SK-N-SH (cell line): ENCODE measurements at regions not wholly inside any gene's neighbourhood (a gene's known extent, or its start where the extent isn't known, plus 50 kb on each side); places are given as distances from the start of the nearest gene placed in this dataset.

ENCODE experiments used
- CTCF ChIA-PET: fragments of 300-600, 350-600 bp; formaldehyde crosslinking; extraction: SDS; loops from one replicate; lab custom pipeline; 2021; lab: Yijun Ruan, JAX
- POLR2A ChIA-PET: fragments of 350-600 bp; sonication (Branson Sonifier 250); formaldehyde crosslinking; extraction: SDS; loops from one replicate; lab custom pipeline; 2020; ENCODE audit warnings: antibody characterized with exemption, inconsistent platforms; lab: Yijun Ruan, JAX
- DNase-seq: peaks from one replicate; pipeline ENCODE4 v3.0.0; 2012
- H2AFZ ChIP-seq: fragments of 200-600 bp; sonication (generic); 2 replicates; pipeline ENCODE4 v1.8.1; 2016; ENCODE audit warnings: antibody characterized with exemption, mild to moderate bottlenecking, low read depth
- H3F3A ChIP-seq: fragments of 200-600 bp; sonication (generic); replicated peaks from 2 replicates; pipeline ENCODE3; 2016; ENCODE audit warnings: antibody characterized with exemption, mild to moderate bottlenecking; ENCODE audit not compliant: insufficient read depth
- H3K27ac ChIP-seq, 2 experiments: fragments of 200-500 bp in 1 of 2; fragments of 200-600 bp in 1 of 2; sonication (Bioruptor generic) in 1 of 2; sonication (generic), shearing (Covaris generic) in 1 of 2; 2 replicates each; pipeline versions ENCODE4 v1.5.1 to v1.6.1; 2014 to 2016; ENCODE audit warnings: low read depth in 2 of 2, inconsistent platforms in 1 of 2, low read length in 1 of 2, mild to moderate bottlenecking in 1 of 2, mixed read lengths in 1 of 2
- H3K27me3 ChIP-seq: fragments of 200-600 bp; sonication (generic), shearing (Covaris generic); 2 replicates; pipeline ENCODE4 v1.6.1; 2016; ENCODE audit warnings: mixed run types; ENCODE audit not compliant: insufficient read depth
- H3K36me3 ChIP-seq, 2 experiments: fragments of 200-500 bp in 1 of 2; fragments of 200-600 bp in 1 of 2; sonication (Bioruptor generic) in 1 of 2; sonication (generic) in 1 of 2; replicated peaks in 1 of 2; 2 replicates each; pipeline versions ENCODE3 to v1.5.1; 2014 to 2016; ENCODE audit warnings: low read length in 1 of 2, mild to moderate bottlenecking in 1 of 2; ENCODE audit not compliant: insufficient read depth in 2 of 2, control insufficient read depth in 1 of 2
- H3K4me1 ChIP-seq, 2 experiments: fragments of 200-500 bp in 1 of 2; fragments of 200-600 bp in 1 of 2; sonication (Bioruptor generic) in 1 of 2; sonication (generic), shearing (Covaris generic) in 1 of 2; 2 replicates each; pipeline versions ENCODE4 v1.5.1 to v1.6.1; 2014 to 2016; ENCODE audit warnings: low read depth in 1 of 2, low read length in 1 of 2, mixed run types in 1 of 2; ENCODE audit not compliant: insufficient read depth in 2 of 2, control insufficient read depth in 1 of 2
- H3K4me2 ChIP-seq: fragments of 200-600 bp; sonication (generic), shearing (Covaris generic); 2 replicates; pipeline ENCODE4 v1.6.1; 2017; ENCODE audit warnings: mixed run types
- H3K4me3 ChIP-seq, 2 experiments: fragments of 200-500 bp in 1 of 2; fragments of 200-600 bp in 1 of 2; sonication (Bioruptor generic) in 1 of 2; sonication (generic), shearing (Covaris generic) in 1 of 2; 2 replicates each; pipeline versions ENCODE4 v1.5.1 to v1.8.1; 2014 to 2016; ENCODE audit warnings: low read depth in 2 of 2, inconsistent platforms in 1 of 2, low read length in 1 of 2, mild to moderate bottlenecking in 1 of 2, mixed read lengths in 1 of 2, moderate library complexity in 1 of 2
- H3K79me2 ChIP-seq: fragments of 200-600 bp; sonication (generic); 2 replicates; pipeline ENCODE4 v1.8.1; 2017; ENCODE audit warnings: mild to moderate bottlenecking; ENCODE audit not compliant: insufficient read depth
- H3K9ac ChIP-seq: fragments of 200-600 bp; sonication (generic); 2 replicates; pipeline ENCODE4 v1.6.1; 2017; ENCODE audit warnings: mixed run types
- H3K9me2 ChIP-seq: fragments of 200-600 bp; sonication (generic); 2 replicates; pipeline ENCODE4 v1.6.1; 2017; ENCODE audit warnings: mixed run types
- H3K9me3 ChIP-seq: fragments of 200-600 bp; sonication (generic); 2 replicates; pipeline ENCODE4 v1.6.1; 2017; ENCODE audit warnings: mixed run types, mild to moderate bottlenecking, moderate library complexity
- H4K20me1 ChIP-seq: fragments of 200-600 bp; sonication (generic); 2 replicates; pipeline ENCODE4 v1.6.1; 2017; ENCODE audit warnings: mild to moderate bottlenecking, mixed run types; ENCODE audit not compliant: insufficient read depth
- EZH2phosphoT487 ChIP-seq: fragments of 200-600 bp; sonication (generic); IDR thresholded peaks from 2 replicates; pipeline ENCODE4 v1.6.1; 2017; ENCODE audit warnings: low read depth, mixed run types, mild to moderate bottlenecking, antibody characterized with exemption, moderate library complexity, borderline replicate concordance
- MXI1 ChIP-seq: IDR thresholded peaks from 2 replicates; pipeline ENCODE4 v1.6.1; 2012; ENCODE audit warnings: mild to moderate bottlenecking, low read depth, low read length, improper control_type of control experiment
- RAD21 ChIP-seq: IDR thresholded peaks from 2 replicates; pipeline ENCODE4 v1.6.1; 2012; ENCODE audit warnings: mild to moderate bottlenecking, low read length
- RCOR1 ChIP-seq: fragments of 150-350 bp; IDR thresholded peaks from 2 replicates; pipeline ENCODE4 v1.6.1; 2017; ENCODE audit warnings: antibody characterized with exemption, low read length
- RXRA ChIP-seq: IDR thresholded peaks from 2 replicates; pipeline ENCODE4 v1.4.0; 2012; ENCODE audit warnings: low read depth, mild to moderate bottlenecking, borderline replicate concordance
- SIN3A ChIP-seq: IDR thresholded peaks from 2 replicates; pipeline ENCODE4 v1.6.1; 2012; ENCODE audit warnings: low read depth, mild to moderate bottlenecking, low read length, moderate library complexity, borderline replicate concordance
- whole genome bisulfite sequencing: methylation state at CpG from one replicate; pipeline ENCODE4 v1.1.6; 2017; ENCODE audit warnings: low lambda C conversion rate; 5-methylcytosine and 5-hydroxymethylcytosine counted together
- TF ChIP-seq, protein P1 (sequence below): IDR thresholded peaks from 2 replicates; pipeline ENCODE4 v1.4.0; 2012; ENCODE audit warnings: low read depth, borderline replicate concordance
- TF ChIP-seq, protein P2 (sequence below): IDR thresholded peaks from 2 replicates; pipeline ENCODE4 v1.6.1; 2012; ENCODE audit warnings: mild to moderate bottlenecking, low read depth, low read length, moderate library complexity
- TF ChIP-seq, protein P3 (sequence below): fragments of 150-350 bp; IDR thresholded peaks from 2 replicates; pipeline ENCODE4 v1.6.1; 2017; ENCODE audit warnings: antibody characterized with exemption, low read length, low read depth, borderline replicate concordance

DNA sequence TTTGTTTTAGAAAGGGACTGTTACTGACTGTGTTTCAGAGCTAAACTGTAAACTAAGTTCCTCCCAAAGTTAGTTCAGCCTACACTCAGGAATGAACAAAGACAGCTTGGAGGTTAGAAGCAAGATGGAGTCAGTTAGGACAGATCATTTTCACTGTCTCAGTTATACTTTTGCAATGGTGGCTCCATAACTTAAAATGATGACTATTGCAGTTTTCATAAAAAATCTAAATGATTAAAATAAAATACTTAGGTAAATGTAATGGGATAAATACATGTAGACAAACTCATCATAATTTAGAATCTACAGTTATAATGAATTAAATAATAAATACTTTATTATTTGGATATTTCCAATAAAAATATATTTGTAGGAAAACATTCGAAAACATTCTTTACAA is 590.6 kb downstream of the EPHA7 start:
- Histone ChIP-seq H3K9me2 (no peaks in the 10 kb centered on the region), H3K27ac (no peak overlapping the region), H3K4me3 (no peak overlapping the region)
- ChIA-PET CTCF (no interaction called here), POLR2A (no interaction called here)
- TF ChIP-seq EZH2phosphoT487 (no peak), RCOR1 (no peak), RAD21 (no peak)
- TF ChIP-seq, all 33 proteins: peak for 0
- no peaks in the 10 kb centered on the region for H3K4me1 ChIP-seq
- 11% methylated on average over 1 of the region's 1 CpG for WGBS
- H4K20me1 ChIP-seq, result no peaks in the 10 kb centered on the region
- no peak overlapping the region for H3K9ac ChIP-seq
- H2AFZ ChIP-seq, result no peak overlapping the region
- H3K4me2 ChIP-seq, result no peak overlapping the region
- no peaks in the 10 kb centered on the region for H3K9me3 ChIP-seq
- H3F3A ChIP-seq, result no peaks in the 10 kb centered on the region
- no peaks in the 10 kb centered on the region for H3K27me3 ChIP-seq
- H3K79me2 ChIP-seq, result no peaks in the 10 kb centered on the region
- no peak for DNase-seq
- no peaks in the 10 kb centered on the region for H3K36me3 ChIP-seq

DNA sequence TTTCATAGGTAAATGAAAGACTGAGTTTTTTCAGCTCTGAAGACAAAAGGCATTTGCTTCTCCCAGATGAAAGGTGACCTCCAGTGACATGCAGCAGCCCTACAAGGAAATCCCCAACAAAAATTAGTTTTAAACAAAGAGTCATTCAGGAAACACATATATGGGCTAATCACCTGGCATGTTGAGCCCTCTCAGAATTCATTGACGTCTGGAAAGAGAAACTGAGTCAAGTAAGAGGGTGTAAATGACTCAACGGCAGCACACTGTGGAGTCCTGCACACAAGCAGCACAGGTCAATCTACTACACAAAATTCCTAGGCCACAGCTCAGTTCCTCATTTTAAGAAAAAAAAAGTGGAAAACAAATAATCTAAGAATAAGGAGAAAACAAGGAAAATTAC is 592.3 kb downstream of the EPHA7 start:
- POLR2A ChIA-PET, result no interaction called here
- 6% methylated on average over 2 of the region's 2 CpGs for WGBS

More for the DNA sequence above, 592.3 kb downstream of the EPHA7 start:
- CTCF ChIA-PET, result no interaction called here
- Histone ChIP-seq H2AFZ (no peak overlapping the region), H3K4me1 (no peaks in the 10 kb centered on the region), H3K27me3 (no peaks in the 10 kb centered on the region), H3F3A (no peaks in the 10 kb centered on the region), H3K36me3 (no peaks in the 10 kb centered on the region), H3K9me3 (no peaks in the 10 kb centered on the region)
- DNase-seq, result no peak
- TF ChIP-seq MXI1 (no peak), RXRA (no peak), SIN3A (no peak)
- TF ChIP-seq, protein P1, sequence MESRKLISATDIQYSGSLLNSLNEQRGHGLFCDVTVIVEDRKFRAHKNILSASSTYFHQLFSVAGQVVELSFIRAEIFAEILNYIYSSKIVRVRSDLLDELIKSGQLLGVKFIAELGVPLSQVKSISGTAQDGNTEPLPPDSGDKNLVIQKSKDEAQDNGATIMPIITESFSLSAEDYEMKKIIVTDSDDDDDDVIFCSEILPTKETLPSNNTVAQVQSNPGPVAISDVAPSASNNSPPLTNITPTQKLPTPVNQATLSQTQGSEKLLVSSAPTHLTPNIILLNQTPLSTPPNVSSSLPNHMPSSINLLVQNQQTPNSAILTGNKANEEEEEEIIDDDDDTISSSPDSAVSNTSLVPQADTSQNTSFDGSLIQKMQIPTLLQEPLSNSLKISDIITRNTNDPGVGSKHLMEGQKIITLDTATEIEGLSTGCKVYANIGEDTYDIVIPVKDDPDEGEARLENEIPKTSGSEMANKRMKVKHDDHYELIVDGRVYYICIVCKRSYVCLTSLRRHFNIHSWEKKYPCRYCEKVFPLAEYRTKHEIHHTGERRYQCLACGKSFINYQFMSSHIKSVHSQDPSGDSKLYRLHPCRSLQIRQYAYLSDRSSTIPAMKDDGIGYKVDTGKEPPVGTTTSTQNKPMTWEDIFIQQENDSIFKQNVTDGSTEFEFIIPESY, result no peak
- TF ChIP-seq, protein P2, sequence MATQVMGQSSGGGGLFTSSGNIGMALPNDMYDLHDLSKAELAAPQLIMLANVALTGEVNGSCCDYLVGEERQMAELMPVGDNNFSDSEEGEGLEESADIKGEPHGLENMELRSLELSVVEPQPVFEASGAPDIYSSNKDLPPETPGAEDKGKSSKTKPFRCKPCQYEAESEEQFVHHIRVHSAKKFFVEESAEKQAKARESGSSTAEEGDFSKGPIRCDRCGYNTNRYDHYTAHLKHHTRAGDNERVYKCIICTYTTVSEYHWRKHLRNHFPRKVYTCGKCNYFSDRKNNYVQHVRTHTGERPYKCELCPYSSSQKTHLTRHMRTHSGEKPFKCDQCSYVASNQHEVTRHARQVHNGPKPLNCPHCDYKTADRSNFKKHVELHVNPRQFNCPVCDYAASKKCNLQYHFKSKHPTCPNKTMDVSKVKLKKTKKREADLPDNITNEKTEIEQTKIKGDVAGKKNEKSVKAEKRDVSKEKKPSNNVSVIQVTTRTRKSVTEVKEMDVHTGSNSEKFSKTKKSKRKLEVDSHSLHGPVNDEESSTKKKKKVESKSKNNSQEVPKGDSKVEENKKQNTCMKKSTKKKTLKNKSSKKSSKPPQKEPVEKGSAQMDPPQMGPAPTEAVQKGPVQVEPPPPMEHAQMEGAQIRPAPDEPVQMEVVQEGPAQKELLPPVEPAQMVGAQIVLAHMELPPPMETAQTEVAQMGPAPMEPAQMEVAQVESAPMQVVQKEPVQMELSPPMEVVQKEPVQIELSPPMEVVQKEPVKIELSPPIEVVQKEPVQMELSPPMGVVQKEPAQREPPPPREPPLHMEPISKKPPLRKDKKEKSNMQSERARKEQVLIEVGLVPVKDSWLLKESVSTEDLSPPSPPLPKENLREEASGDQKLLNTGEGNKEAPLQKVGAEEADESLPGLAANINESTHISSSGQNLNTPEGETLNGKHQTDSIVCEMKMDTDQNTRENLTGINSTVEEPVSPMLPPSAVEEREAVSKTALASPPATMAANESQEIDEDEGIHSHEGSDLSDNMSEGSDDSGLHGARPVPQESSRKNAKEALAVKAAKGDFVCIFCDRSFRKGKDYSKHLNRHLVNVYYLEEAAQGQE, result no peak
- TF ChIP-seq, protein P3, sequence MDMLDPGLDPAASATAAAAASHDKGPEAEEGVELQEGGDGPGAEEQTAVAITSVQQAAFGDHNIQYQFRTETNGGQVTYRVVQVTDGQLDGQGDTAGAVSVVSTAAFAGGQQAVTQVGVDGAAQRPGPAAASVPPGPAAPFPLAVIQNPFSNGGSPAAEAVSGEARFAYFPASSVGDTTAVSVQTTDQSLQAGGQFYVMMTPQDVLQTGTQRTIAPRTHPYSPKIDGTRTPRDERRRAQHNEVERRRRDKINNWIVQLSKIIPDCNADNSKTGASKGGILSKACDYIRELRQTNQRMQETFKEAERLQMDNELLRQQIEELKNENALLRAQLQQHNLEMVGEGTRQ, result no peak
- TF ChIP-seq, all 33 proteins: peak for 0
- H3K9me2 ChIP-seq, result no peaks in the 10 kb centered on the region
- H3K27ac ChIP-seq, result no peak overlapping the region
- H4K20me1 ChIP-seq, result no peaks in the 10 kb centered on the region
- H3K4me2 ChIP-seq, result no peak overlapping the region
- H3K9ac ChIP-seq, result no peak overlapping the region
- H3K79me2 ChIP-seq, result no peaks in the 10 kb centered on the region
- H3K4me3 ChIP-seq, result no peak overlapping the region
